ENCODE measurements at regions not wholly inside any gene's neighbourhood (a gene's known extent, or its start where the extent isn't known, plus 50 kb on each side); places are given as distances from the start of the nearest gene placed in this dataset.

GRCh38 chr21:36630485-36631206 is 68.3 kb upstream of the SIM2 start (continued):
- TF ChIP-seq ZBTB40 (IDR thresholded peaks at IDR 0.05) = no peak
- no peak for TF ChIP-seq ZBTB40 (CRISPR knock-in tag; IDR thresholded peaks at IDR 0.05)
- peak; percentile 42; the same call in 1 of the 2 replicates for TF ChIP-seq STAG1 (CRISPR knock-in tag; IDR thresholded peaks at IDR 0.05; ENCODE audit: borderline replicate concordance)
- TF ChIP-seq SMAD3 (CRISPR knock-in tag; conservative IDR thresholded peaks at IDR 0.05) = no peak
- peak; percentile 49 for TF ChIP-seq PRDM10 (IDR thresholded peaks at IDR 0.05; ENCODE audit: partially characterized antibody)
- TF ChIP-seq CTCFL (IDR thresholded peaks at IDR 0.05; ENCODE audit: borderline replicate concordance, insufficient read depth, low read depth, low read length, poor library complexity, severe bottlenecking) = peak; percentile 41
- 0 out of 2 replicates have a peak, but pooled peaks have one; percentile 6 for TF ChIP-seq TFAP4 (CRISPR knock-in tag; IDR thresholded peaks at IDR 0.05; ENCODE audit: borderline replicate concordance)
- no peak for TF ChIP-seq ARID3B (CRISPR knock-in tag; IDR thresholded peaks at IDR 0.05; ENCODE audit: borderline replicate concordance)
